ENCODE measurements at regions not wholly inside any gene's neighbourhood (a gene's known extent, or its start where the extent isn't known, plus 50 kb on each side); places are given as distances from the start of the nearest gene placed in this dataset.

GRCh38 chr6:118371955-118372354, 176.1 kb upstream of the PLN start:
- no peak for TF ChIP-seq CTCF (IDR thresholded peaks at IDR 0.05)
- TF ChIP-seq FOXJ3 (CRISPR knock-in tag; IDR thresholded peaks at IDR 0.05): no peak
- TF ChIP-seq, protein P1, sequence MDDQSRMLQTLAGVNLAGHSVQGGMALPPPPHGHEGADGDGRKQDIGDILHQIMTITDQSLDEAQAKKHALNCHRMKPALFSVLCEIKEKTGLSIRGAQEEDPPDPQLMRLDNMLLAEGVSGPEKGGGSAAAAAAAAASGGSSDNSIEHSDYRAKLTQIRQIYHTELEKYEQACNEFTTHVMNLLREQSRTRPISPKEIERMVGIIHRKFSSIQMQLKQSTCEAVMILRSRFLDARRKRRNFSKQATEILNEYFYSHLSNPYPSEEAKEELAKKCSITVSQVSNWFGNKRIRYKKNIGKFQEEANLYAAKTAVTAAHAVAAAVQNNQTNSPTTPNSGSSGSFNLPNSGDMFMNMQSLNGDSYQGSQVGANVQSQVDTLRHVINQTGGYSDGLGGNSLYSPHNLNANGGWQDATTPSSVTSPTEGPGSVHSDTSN (IDR thresholded peaks at IDR 0.05): no peak
- no peak for TF ChIP-seq RCOR1 (IDR thresholded peaks at IDR 0.05; ENCODE audit: low read length)
